COLO829 (cell line): ENCODE measurements at regions not wholly inside any gene's neighbourhood (a gene's known extent, or its start where the extent isn't known, plus 50 kb on each side); places are given as distances from the start of the nearest gene placed in this dataset.
"Not testable (repeated sequence)": the region's sequence is repeated elsewhere in the genome, so short reads cannot be mapped to it uniquely, and the experiment has no call there.

Source experiments
- DNase-seq: peaks from one replicate; pipeline ENCODE4 v3.0.0; 2012; ENCODE audit warnings: low spot score

DNA sequence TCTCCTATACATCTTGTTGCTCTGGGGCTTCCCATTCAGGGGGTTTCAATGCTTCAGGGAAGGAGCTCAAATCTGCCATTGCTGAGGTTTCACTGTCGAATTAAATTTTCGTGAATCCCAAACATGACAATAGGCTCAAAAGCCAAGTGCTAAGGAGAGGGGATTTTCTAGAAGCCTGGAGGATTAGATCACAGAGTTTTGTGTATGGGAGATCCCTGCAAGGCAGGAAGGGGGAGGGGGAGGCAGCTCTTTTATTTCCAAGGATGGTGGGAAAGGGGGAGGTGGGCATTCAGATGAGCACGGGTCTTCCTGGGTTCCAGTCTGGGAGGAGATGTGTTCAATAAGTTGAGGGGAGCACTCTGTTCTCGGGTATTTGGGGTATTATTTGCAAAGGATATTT is 69.9 kb upstream of the DLG1 start:
- no peak for DNase-seq

DNA sequence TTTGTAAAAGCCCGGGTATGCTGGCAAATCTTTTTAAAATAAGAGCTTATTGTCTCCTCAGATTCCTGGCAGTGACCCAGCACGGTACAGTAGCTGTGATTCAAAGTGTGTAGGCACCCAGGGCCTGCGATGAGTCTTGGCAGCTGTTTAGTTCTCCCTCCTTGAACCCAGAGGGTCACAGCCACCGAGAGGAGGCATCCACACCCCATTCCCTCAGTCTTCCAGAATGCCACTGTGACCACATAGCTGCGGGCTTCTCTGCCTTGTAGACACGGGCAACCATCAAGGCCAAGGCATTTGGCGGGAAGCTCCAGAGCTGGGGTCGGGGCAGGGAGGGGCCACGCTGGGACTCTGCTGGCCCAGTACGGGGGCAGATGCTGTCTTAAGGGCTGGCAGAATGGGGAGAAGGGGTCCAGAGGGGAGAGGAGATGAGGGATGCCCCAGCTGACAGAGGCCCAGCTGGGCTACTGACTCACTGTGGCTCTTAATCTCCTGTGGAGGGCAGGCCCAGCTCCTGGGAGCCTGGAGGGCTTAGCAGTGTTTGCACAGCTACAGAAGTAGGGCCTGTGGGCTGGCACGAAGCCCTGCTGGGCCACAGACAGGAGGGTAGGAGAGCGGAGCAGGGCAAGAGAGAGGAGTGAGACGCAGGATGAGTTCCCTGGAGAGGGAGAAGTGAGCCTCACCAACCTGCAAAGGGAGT is 68.8 kb upstream of the DLG1 start:
- peak; percentile 62 for DNase-seq

DNA sequence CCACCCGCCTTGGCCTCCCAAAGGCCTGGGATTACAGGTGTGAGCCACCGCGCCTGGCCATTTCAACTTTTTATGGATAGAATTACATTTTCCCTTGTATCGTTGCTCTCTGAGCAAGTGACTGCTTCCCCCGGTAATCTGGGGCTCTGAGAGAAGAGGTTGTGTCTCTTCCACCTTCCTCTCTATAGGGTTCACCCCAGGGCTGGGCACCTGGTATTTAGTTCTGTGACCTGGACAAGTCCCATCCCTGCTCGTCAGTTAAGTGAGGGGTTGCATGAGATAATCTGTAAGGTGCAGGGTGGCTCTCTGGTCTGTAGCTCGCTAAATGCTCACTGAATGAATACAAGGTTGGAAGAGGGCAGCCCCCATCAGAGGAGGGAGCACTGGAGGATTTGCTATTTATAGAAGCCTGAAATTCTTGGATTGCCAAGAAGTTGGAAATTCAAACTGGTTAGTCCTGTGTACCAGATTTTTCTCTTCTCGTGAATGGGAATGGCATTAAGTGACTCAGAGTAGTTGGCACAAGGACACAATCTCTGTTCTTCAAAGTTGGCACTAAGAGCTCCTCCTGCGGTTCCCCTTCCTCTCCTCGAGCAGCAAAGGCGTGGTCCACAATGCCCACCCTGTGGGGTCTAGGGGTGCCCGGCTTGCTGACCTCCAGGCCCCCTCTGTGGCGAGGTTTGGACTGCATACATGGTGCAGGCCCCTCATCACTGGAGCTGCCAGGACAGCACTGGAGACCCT is 68.1 kb upstream of the DLG1 start:
- DNase-seq: no peak

- no peak for DNase-seq
These were observed 67.2 kb upstream of the DLG1 start for GRCh38 chr3:197365586-197365985.

DNA sequence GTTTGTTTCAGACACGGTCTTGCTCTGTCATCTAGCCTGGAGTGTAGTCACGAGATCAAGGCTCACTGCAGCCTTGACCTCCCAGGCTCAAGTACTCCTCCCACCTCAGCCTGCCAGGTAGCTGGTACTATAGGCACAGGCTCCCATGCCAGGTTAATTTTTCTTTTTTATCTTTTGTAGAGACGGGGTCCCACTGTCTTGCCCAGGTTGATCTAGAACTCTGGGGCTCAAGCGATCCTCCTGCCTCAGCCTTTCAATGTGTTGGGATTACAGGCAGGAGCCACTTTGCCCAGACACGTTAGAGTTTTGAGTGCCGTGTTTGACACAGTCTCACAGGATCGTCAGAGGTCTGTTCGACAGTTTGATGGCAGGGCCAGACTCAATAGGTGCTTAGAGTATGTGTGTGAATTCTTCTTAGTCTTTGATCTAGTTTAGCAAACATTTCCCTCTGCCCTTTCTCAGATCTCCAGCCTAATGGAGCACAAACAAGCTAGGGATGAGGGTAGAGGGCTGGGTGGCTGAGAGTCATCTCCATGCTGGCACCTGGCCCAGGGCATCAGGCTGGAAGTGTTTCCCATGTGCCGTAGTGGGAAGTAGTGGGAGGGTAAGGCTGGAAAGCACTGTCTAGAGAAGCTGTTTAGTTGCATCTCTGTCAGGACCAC is 66.1 kb upstream of the DLG1 start:
- no peak for DNase-seq

DNA sequence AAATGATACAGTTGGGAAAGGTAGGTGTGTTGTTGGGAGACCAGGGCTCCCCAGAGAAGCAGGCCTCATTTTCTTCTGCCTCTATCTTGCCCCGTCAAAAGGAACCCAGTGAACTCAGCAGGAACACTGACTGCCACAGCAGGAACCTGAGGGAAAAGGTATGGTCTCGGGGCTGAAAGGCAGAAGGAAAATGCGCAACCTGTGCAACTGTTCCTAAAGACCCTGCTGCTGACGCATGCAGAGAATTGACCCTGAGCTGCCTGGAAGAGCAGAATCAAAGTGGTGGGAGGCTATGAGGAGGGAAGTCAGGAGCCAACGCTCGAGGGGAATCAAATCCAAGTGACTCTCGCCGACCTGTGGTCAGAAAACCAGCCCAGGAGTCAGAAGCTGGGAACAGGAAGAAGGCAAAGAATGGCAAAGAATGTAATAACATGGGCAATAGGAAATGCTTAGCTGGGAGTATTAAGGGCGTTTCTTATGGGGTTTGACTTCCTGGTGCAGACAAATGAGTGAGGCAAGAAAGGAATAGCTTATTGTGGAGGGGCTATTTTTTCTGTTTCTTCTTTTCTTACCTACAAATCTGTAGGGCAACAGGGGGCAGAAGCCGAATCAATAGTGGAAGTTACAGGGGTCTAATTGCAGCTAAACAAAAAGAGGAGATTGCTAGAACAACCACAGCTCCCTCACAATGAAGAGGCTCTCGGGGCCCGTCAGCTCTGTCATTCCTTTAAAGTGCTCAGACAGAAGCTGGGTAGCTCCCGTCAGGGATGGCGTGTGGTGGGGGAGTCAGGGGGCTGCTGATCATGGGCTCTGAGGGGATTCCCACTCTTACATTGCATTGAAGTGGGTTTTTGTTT is 65.4 kb upstream of the DLG1 start:
- no peak for DNase-seq

DNA sequence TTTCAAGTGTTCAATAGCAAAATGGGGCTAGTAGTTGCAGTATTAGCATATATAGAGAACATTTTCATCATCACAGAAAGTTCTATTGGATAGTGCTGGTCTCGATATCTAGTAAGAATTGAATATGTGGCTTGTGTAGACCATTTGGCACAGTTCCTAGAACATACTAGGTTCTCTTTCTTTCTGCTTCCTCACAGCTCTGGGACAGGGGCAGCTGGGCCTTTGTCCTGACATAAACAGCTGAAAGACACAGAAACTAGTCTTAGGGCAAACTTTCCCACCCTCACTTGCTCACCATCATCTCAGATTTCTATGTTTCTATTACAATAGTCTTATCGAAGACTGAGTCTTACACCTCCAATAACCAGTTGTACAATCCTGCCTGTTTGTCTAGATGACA is 63.7 kb upstream of the DLG1 start:
- no peak for DNase-seq

DNA sequence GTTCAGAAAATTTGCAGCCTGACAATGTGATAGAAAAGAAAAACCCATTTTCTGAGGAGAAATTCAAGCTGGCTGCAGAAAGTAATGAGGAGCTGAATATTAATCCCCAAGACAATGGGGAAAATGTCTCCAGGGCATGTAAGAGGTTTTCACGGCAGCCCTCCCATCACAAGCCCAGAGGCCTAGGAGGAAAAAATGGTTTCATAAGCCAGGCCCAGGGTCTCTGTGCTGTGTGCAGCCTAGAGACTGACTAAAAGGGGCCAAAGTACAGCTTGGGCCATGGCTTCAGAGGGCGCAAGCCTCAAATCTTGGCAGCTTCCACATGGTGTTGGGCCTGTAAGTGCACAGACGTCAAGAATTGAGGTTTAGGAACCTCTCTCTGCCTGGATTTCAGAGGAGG is 61.7 kb upstream of the DLG1 start:
- not testable (repeated sequence) for DNase-seq

- DNase-seq: not testable (repeated sequence)
These were observed 61.1 kb upstream of the DLG1 start for GRCh38 chr3:197359476-197359875.

DNA sequence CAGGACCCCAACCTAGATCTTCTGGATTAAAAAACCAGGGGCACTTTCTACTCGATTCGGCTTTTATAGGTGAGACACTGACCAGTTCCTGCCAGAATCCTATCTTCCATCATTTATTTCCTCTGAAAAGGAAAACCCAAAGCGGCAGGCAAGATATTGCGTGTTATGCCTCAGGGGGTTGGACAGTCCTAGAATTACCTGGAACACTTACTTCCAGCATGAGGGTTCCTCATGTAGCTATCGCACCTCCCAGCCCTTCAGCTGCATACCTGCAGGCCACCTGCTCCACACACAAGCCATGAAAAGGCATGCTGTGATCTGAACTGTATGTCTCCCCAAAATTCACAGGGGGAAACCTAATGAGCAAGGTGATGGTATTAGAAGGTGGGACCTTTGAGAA is 58.3 kb upstream of the DLG1 start:
- DNase-seq: no peak

DNA sequence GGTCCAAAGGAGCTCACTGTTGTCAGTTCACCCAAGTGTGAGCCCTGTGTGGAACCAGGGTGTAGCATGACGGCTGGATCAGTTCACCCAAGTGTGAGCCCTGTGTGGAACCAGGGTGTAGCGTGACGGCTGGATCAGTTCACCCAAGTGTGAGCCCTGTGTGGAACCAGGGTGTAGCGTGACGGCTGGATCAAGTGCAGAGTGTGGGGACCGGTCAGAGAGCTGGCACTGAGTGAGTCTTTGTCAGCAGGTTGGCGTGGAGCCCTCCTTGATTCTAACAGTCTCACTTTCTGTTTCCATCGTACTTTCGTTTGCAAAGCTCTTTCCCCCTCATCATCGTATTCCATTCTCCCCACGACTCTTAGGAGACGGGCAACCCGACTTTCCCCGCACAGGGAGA is 57.9 kb upstream of the DLG1 start:
- DNase-seq: no peak

DNA sequence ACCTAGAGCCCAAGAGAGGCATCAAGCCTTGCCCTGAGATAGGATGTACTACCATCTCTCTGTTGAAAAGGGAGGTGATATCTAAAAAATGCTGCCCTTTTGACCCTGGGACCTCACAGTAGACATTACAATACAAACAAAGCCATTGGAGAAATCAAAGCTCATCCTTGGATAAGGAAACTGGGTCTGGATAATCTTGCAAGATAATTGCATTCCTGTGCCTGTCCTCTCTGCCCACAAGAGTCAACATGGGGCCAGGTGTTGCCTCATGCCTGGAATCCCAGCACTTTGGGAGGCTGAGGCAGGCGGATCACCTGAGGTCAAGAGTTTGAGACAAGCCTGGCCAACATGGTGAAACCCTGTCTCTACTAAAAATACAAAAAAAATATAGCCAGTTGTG is 57.3 kb upstream of the DLG1 start:
- no peak for DNase-seq

DNA sequence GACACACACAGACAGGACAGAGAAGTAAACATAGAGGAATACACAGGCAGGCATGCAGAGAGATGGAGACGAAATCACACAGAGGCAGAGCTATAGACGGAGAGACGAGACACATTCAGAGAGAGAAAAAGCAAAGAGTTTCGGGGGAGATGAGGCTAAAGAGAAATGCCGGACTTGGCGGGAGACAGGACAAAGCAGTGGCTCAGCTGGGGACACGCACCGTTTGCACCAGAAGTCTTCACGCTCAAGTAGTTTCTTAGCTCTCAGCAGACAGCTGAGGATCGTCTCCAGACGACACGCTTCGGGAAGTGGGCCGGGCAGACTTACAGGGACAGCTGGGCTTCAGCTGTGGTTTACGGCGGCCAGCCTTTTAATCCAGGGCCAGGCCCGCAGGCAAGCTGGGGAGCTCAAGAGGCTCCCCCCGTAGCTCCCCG is 56.2 kb upstream of the DLG1 start:
- DNase-seq: no peak

DNA sequence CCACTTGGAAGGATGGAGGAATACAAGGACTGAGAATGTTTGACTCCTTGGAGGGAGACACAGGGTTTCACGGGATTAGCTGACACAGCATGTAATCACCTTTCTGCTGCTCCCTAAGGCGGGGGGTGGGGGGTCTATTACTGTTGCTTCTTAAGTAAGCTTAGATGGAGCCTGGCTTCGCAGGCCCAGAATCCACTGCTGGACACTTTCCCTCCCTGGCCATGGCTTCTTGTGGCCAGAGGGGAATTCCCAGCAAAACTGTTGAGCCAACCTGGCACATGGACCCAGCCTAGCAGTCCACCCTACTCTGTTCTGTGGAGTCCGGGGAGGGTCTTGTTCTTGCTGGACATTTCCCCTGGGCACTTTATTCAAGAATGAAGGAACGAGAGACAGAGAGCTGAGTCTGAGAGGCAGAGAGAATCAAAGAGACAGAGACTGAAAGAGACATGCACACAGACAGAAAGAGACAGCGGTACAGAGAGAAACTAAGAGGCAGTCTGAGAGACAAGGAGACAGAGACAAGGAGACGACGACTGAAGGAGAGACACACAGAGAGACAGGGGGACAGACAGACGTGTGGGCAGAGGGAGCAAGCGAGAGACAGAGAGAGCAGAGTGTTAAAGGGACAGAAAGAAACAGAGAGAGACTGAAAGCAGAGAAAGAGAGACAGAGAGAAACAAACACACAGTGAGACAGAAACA is 55.6 kb upstream of the DLG1 start:
- no peak for DNase-seq

- no peak for DNase-seq
These were observed 54.8 kb upstream of the DLG1 start for GRCh38 chr3:197353001-197353866.

DNA sequence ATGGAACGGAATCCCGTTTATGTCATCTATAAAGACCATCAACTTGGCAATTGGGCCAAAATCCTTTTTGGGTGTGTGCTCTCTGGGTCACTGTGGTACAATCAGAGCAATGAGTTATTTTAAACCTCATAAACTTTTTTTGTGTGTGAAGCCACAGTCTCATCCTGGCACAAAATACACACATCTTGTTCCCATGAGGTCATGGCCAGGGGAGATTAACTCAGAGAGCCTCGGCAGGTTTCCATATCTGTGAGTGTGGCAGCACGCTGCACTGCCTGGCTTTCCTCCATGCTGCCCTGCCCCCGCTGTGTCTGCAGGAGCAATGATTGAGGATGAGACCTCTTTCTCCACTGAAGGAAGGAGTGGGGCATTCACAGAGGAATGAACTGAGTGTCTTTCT is 54.0 kb upstream of the DLG1 start:
- DNase-seq: no peak

DNA sequence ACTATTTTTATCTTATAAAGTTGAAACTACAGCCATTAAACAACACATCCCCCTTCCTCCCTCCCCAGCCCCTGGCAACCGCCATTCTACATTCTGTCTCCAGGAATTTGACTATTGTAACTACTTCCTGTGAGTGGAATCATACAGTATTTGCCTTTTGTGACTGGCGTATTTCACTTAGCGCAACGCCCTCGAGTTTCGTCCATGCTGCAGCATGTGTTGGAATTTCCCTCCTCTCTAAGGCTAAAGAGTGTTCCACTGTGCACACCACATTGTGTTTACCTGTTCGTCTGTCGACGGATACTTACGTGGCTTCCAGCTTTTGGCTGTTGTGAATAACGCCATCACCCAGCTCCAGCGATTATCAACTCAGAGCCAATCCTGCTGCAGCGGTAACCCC is 52.0 kb upstream of the DLG1 start:
- DNase-seq: no peak

DNA sequence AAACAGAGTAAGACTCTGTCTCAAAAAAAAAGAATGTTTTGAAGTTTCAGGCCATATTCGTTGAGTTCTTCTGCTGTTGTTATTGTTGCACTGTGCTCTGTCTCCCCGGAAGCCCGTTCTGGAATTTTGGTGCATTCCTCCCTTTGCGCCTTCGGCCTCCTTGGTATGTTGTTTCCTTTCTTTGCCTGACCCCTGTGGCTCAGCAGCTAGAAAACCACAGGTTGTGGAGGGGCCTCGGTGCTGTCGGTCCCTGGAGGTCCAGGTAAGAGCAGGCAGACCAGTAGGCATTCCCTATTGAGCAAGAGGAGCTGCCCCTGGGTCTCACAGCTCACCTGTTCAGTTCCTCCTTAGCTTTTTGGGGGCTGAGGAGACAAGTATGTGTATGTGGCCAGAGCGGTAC is 51.0 kb upstream of the DLG1 start:
- no peak for DNase-seq
